HepG2 (cell line): ENCODE measurements at regions not wholly inside any gene's neighbourhood (a gene's known extent, or its start where the extent isn't known, plus 50 kb on each side); places are given as distances from the start of the nearest gene placed in this dataset.

Experiments used
- ATAC-seq: fragments of 200-7000 bp; cut with Tn5 transposase; 3 replicates; pipeline ENCODE4 v1.9.1; 2020; ENCODE audit warnings: mild to moderate bottlenecking, moderate library complexity
- BruUV-seq: library from RNA; stranded (reverse); fragments of 400-500 nt; replicated peaks from 2 replicates; lab custom pipeline; 2021; lab: Mats Ljungman, UMichigan
- CTCF ChIA-PET: fragments of 300-600 bp; formaldehyde crosslinking; extraction: SDS; loops from one replicate; lab custom pipeline; 2021; ENCODE audit warnings: low total read pairs, inconsistent platforms, low intra/inter-chr PET ratio; lab: Yijun Ruan, JAX
- POLR2A ChIA-PET: fragments of 350-600 bp; sonication (Branson Sonifier 250); formaldehyde crosslinking; loops from one replicate; lab custom pipeline; 2020; ENCODE audit warnings: antibody characterized with exemption, inconsistent platforms; lab: Yijun Ruan, JAX
- DNase-seq: peaks from one replicate; pipeline ENCODE4 v3.0.0-alpha.2; 2015; ENCODE audit warnings: low spot score
- FAIRE-seq: peaks from 3 replicates; lab custom pipeline; 2011; peaks lifted over from hg19 to GRCh38; lab: Jason Lieb, UNC
- H2AFZ ChIP-seq: one replicate; pipeline ENCODE4 v1.6.1; 2011; ENCODE audit warnings: low read length, inconsistent platforms
- H3K27ac ChIP-seq: fragments of 300-600 bp; 3 replicates; pipeline ENCODE4 v1.8.0; 2011; ENCODE audit warnings: mixed run types, mild to moderate bottlenecking, mixed read lengths, low read length, inconsistent platforms; ENCODE audit not compliant: insufficient read depth; ENCODE audit errors: extremely low read length
- H3K27me3 ChIP-seq, 2 experiments: fragments of 200-600 bp in 1 of 2; 2 replicates in 1 of 2; 3 replicates in 1 of 2; pipeline versions ENCODE4 v1.6.0 to v1.8.0; 2011; ENCODE audit warnings: low read length in 2 of 2, mild to moderate bottlenecking in 2 of 2, moderate library complexity in 2 of 2, inconsistent platforms in 1 of 2; ENCODE audit not compliant: insufficient read depth in 2 of 2, control insufficient read depth in 1 of 2
- H3K36me3 ChIP-seq, 2 experiments: fragments of 200-600 bp in 1 of 2; replicated peaks in 1 of 2; 2 replicates in 1 of 2; 3 replicates in 1 of 2; pipeline versions ENCODE4 v1.5.1 to v1.8.0; 2011; ENCODE audit warnings: low read length in 2 of 2, inconsistent platforms in 1 of 2; ENCODE audit not compliant: insufficient read depth in 2 of 2, control insufficient read depth in 1 of 2
- H3K4me1 ChIP-seq: 2 replicates; pipeline ENCODE4 v1.5.1; 2012; ENCODE audit warnings: low read length, inconsistent platforms; ENCODE audit not compliant: insufficient read depth
- H3K4me2 ChIP-seq: 2 replicates; pipeline ENCODE4 v1.6.0; 2011; ENCODE audit warnings: low read depth, low read length, inconsistent platforms
- H3K4me3 ChIP-seq, 3 experiments: fragments of 200-600 bp in 1 of 3; sonication (generic), shearing (Covaris generic) in 1 of 3; replicated peaks in 1 of 3; 2 replicates each; pipeline ENCODE4 v1.5.1; 2011 to 2016; ENCODE audit warnings: low read length in 3 of 3, inconsistent platforms in 2 of 3, low read depth in 2 of 3, mild to moderate bottlenecking in 2 of 3, control low read depth in 1 of 3, mixed read lengths in 1 of 3; ENCODE audit not compliant: insufficient read depth in 1 of 3
- H3K79me2 ChIP-seq: one replicate; pipeline ENCODE4 v1.6.1; 2011; ENCODE audit warnings: low read length, inconsistent platforms; ENCODE audit not compliant: insufficient read depth
- H3K9ac ChIP-seq: 2 replicates; pipeline ENCODE4 v1.6.0; 2011; ENCODE audit warnings: mild to moderate bottlenecking, low read depth, low read length, inconsistent platforms; ENCODE audit not compliant: insufficient read depth
- H3K9me3 ChIP-seq: 2 replicates; pipeline ENCODE4 v1.5.1; 2012; ENCODE audit warnings: mild to moderate bottlenecking, low read length
- H4K20me1 ChIP-seq: 2 replicates; pipeline ENCODE4 v1.6.0; 2011; ENCODE audit warnings: inconsistent platforms, mild to moderate bottlenecking, low read length, moderate library complexity; ENCODE audit not compliant: insufficient read depth
- AGO1 ChIP-seq: fragments of 200-400 bp; formaldehyde crosslinking; IDR thresholded peaks from 2 replicates; pipeline ENCODE4 v1.6.1; 2017; ENCODE audit warnings: mild to moderate bottlenecking, low read depth, low read length, moderate library complexity; ENCODE audit not compliant: poor library complexity, severe bottlenecking
- CREB1 ChIP-seq, 2 experiments: fragments of 450-650 bp in 1 of 2; IDR thresholded peaks; 2 replicates each; pipeline ENCODE4 v1.6.1; 2016 to 2017; ENCODE audit warnings: control low read depth in 1 of 2, mild to moderate bottlenecking in 1 of 2, missing compliant biosample characterization in 1 of 2, missing genetic modification characterization in 1 of 2
- FOXA3 ChIP-seq: IDR thresholded peaks from 2 replicates; pipeline ENCODE4 v1.6.1; 2016; ENCODE audit warnings: missing genetic modification reagents, missing compliant biosample characterization
- HINFP ChIP-seq: sonication (generic); formaldehyde crosslinking; IDR thresholded peaks from 2 replicates; pipeline ENCODE4 v1.4.0; 2020; ENCODE audit warnings: low read depth, mild to moderate bottlenecking, missing genetic modification reagents
- KLF6 ChIP-seq: IDR thresholded peaks from 2 replicates; pipeline ENCODE4 v1.8.0; 2016; ENCODE audit warnings: missing biosample characterization, missing genetic modification reagents
- KMT2B ChIP-seq: IDR thresholded peaks from 2 replicates; pipeline ENCODE4 v1.6.1; 2016; ENCODE audit warnings: missing genetic modification reagents, missing compliant biosample characterization
- NFE2L2 ChIP-seq: fragments of 150-350 bp; IDR thresholded peaks from 2 replicates; pipeline ENCODE4 v1.6.1; 2014; ENCODE audit warnings: low read length
- SCMH1 ChIP-seq: sonication (generic); formaldehyde crosslinking; IDR thresholded peaks from 2 replicates; pipeline ENCODE4 v1.9.0; 2021; ENCODE audit warnings: missing genetic modification reagents, mild to moderate bottlenecking, borderline replicate concordance
- TBX3 ChIP-seq: fragments of 450-650 bp; IDR thresholded peaks from 2 replicates; pipeline ENCODE4 v1.6.1; 2017; ENCODE audit warnings: antibody characterized with exemption, mild to moderate bottlenecking, inconsistent platforms, borderline replicate concordance
- ZNF10 ChIP-seq: sonication (generic); formaldehyde crosslinking; IDR thresholded peaks from 2 replicates; pipeline ENCODE4 v1.4.0; 2020; ENCODE audit warnings: mild to moderate bottlenecking, low read depth, missing genetic modification reagents, borderline replicate concordance
- ZNF24 ChIP-seq: fragments of 450-650 bp; IDR thresholded peaks from 2 replicates; pipeline ENCODE4 v1.6.1; 2017; ENCODE audit warnings: antibody characterized with exemption, mild to moderate bottlenecking
- ZNF510 ChIP-seq: sonication (generic); formaldehyde crosslinking; IDR thresholded peaks from 2 replicates; pipeline ENCODE4 v1.4.0; 2020; ENCODE audit warnings: low read depth, mild to moderate bottlenecking, missing genetic modification reagents
- ZNF597 ChIP-seq: sonication (generic); formaldehyde crosslinking; IDR thresholded peaks from 2 replicates; pipeline ENCODE4 v1.5.0; 2020; ENCODE audit warnings: missing genetic modification reagents
- ZSCAN9 ChIP-seq: IDR thresholded peaks from 2 replicates; pipeline ENCODE4 v1.6.1; 2016; ENCODE audit warnings: borderline replicate concordance
- WGBS: methylation state at CpG from one replicate; pipeline ENCODE4 v1.1.6; 2017; ENCODE audit warnings: low lambda C conversion rate; 5-methylcytosine and 5-hydroxymethylcytosine counted together
- in situ Hi-C: cut with HindIII; loops from 2 replicates; pipeline ENCODE4 v1.10.0; 2017; ENCODE audit warnings: low pct_unique_long_range_greater_than_20kb; ENCODE audit not compliant: extremely low pct_ligation_motif_present
- intact Hi-C: fragments of 100-400 bp; cut with micrococcal nuclease; formaldehyde crosslinking; loops from one replicate; pipeline ENCODE4 v1.10.0; 2022; ENCODE audit not compliant: unreplicated experiment

- TF ChIP-seq ZNF597 (CRISPR knock-in tag), result no peak
Measured at GRCh38 chr2:7467782-7468447, 550.7 kb downstream of the RNF144A start (continued).

GRCh38 chr2:7468448-7468828 is 551.2 kb downstream of the RNF144A start:
- ChIA-PET POLR2A (no interaction called here), CTCF (no interaction called here)
- no peak for DNase-seq
- H3K27me3 ChIP-seq, result no peaks in the 10 kb centered on the region
- H3K27ac ChIP-seq, result no peak overlapping the region
- no peak overlapping the region for H3K9ac ChIP-seq
- no peaks in the 10 kb centered on the region for H3K79me2 ChIP-seq
- intact Hi-C loops, result no loop called here
- no peak overlapping the region for H3K4me2 ChIP-seq
- H3K4me1 ChIP-seq, result no peaks in the 10 kb centered on the region
- ATAC-seq, result no peak
- no peak for FAIRE-seq
- TF ChIP-seq TBX3, result no peak
- TF ChIP-seq AGO1, result no peak
- TF ChIP-seq ZNF24, result no peak
- BruUV-seq, result no TSS peak
- 18% methylated on average over 3 of the region's 3 CpGs for WGBS
- no peak overlapping the region for H2AFZ ChIP-seq
- no peaks in the 10 kb centered on the region for H3K9me3 ChIP-seq
- H3K4me3 ChIP-seq, result no peak overlapping the region
- no peaks in the 10 kb centered on the region for H4K20me1 ChIP-seq
- H3K36me3 ChIP-seq, result no peaks in the 10 kb centered on the region
- in situ Hi-C loops, result no loop called here

GRCh38 chr2:7468955-7469354 is 551.7 kb downstream of the RNF144A start:
- no peaks in the 10 kb centered on the region for H3K79me2 ChIP-seq
- H3K27ac ChIP-seq, result no peak overlapping the region
- H3K9ac ChIP-seq, result no peak overlapping the region
- H3K4me2 ChIP-seq, result no peak overlapping the region
- FAIRE-seq, result no peak
- no TSS peak for BruUV-seq
- H3K9me3 ChIP-seq, result no peaks in the 10 kb centered on the region
- ATAC-seq, result no peak
- 54% methylated on average over 1 of the region's 1 CpG for WGBS
- H3K4me3 ChIP-seq, result no peak overlapping the region
- no peak for DNase-seq
- ChIA-PET CTCF (no interaction called here), POLR2A (no interaction called here)
- H2AFZ ChIP-seq, result no peak overlapping the region
- H3K4me1 ChIP-seq, result no peaks in the 10 kb centered on the region
- intact Hi-C loops, result no loop called here
- H4K20me1 ChIP-seq, result no peaks in the 10 kb centered on the region
- no peaks in the 10 kb centered on the region for H3K27me3 ChIP-seq
- H3K36me3 ChIP-seq, result no peaks in the 10 kb centered on the region
- in situ Hi-C loops, result no loop called here
- TF ChIP-seq ZNF10 (no peak), ZNF597 (CRISPR knock-in tag) (no peak), KMT2B (CRISPR knock-in tag) (no peak), FOXA3 (CRISPR knock-in tag) (no peak), NFE2L2 (no peak), ZNF510 (no peak), SCMH1 (no peak), CREB1 (IDR thresholded peaks at IDR 0.05) (no peak), CREB1 (CRISPR knock-in tag; IDR thresholded peaks at IDR 0.05) (no peak), KLF6 (CRISPR knock-in tag) (no peak), HINFP (CRISPR knock-in tag) (no peak), ZSCAN9 (CRISPR knock-in tag) (no peak)
